Osteoblast (primary cell): ENCODE measurements at regions not wholly inside any gene's neighbourhood (a gene's known extent, or its start where the extent isn't known, plus 50 kb on each side); places are given as distances from the start of the nearest gene placed in this dataset.

Source experiments
- DNase-seq: peaks from one replicate; pipeline ENCODE4 v3.0.0; 2011; ENCODE audit warnings: low spot score, mixed read lengths; ENCODE audit not compliant: insufficient read length; ENCODE audit errors: missing footprints
- H2AFZ ChIP-seq: 2 replicates; pipeline ENCODE4 v1.6.0; 2011; ENCODE audit warnings: mild to moderate bottlenecking, low read length
- H3K27ac ChIP-seq: 2 replicates; pipeline ENCODE4 v1.5.1; 2011; ENCODE audit warnings: mild to moderate bottlenecking, low read depth, low read length, moderate library complexity
- H3K27me3 ChIP-seq: 2 replicates; pipeline ENCODE4 v1.6.0; 2012; ENCODE audit warnings: mild to moderate bottlenecking, control low read depth, inconsistent platforms, low read length, moderate library complexity; ENCODE audit not compliant: insufficient read depth
- H3K36me3 ChIP-seq: 2 replicates; pipeline ENCODE4 v1.5.1; 2011; ENCODE audit warnings: mild to moderate bottlenecking, low read length, control low read depth, moderate library complexity; ENCODE audit not compliant: insufficient read depth
- H3K4me1 ChIP-seq: 2 replicates; pipeline ENCODE4 v1.5.1; 2011; ENCODE audit warnings: mild to moderate bottlenecking, low read length, control low read depth, moderate library complexity; ENCODE audit not compliant: insufficient read depth
- H3K4me2 ChIP-seq: 2 replicates; pipeline ENCODE4 v1.6.0; 2011; ENCODE audit warnings: mild to moderate bottlenecking, low read length; ENCODE audit not compliant: insufficient read depth
- H3K4me3 ChIP-seq: fragments of 200-600 bp; sonication (generic); 3 replicates; pipeline ENCODE4 v1.5.1; 2012; ENCODE audit warnings: mild to moderate bottlenecking, low read length, inconsistent platforms; ENCODE audit not compliant: insufficient read depth
- H3K79me2 ChIP-seq: 2 replicates; pipeline ENCODE4 v1.6.0; 2012; ENCODE audit warnings: mild to moderate bottlenecking, low read length, control low read depth, inconsistent platforms; ENCODE audit not compliant: insufficient read depth
- H3K9me3 ChIP-seq: 2 replicates; pipeline ENCODE4 v1.5.1; 2011; ENCODE audit warnings: low read depth, low read length, control low read depth
- H4K20me1 ChIP-seq: 2 replicates; pipeline ENCODE4 v1.6.0; 2012; ENCODE audit warnings: mild to moderate bottlenecking, low read length, control low read depth; ENCODE audit not compliant: insufficient read depth
- TF ChIP-seq, protein P1 (sequence below): IDR thresholded peaks from 2 replicates; pipeline ENCODE4 v1.5.1; 2011; ENCODE audit warnings: mild to moderate bottlenecking, low read depth, low read length, moderate library complexity; ENCODE audit errors: extremely low read depth

DNA sequence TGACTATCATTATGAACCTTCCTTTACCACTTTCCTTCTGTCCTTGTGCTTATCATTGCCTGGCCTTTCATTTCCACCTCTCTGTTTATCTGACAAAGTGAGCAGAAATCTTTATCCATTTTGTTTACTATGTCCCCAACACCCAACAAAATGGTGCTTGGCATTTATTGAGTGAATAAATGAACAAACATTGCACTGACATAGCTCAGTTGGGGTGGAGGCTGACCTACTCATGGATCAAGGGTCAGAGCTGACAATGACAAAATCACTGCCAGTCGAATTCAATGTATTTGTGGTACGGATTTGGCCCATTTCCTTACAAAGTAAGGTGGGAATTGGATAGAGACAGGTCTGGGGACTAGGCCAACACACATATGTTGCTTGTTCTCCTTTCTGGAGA lies 257.4 kb upstream of the PLXNA2 start:
- Histone ChIP-seq H4K20me1 (no peaks in the 10 kb centered on the region), H2AFZ (no peak overlapping the region), H3K4me1 (no peaks in the 10 kb centered on the region), H3K36me3 (no peaks in the 10 kb centered on the region), H3K9me3 (no peaks in the 10 kb centered on the region), H3K27ac (no peak overlapping the region), H3K4me2 (no peak overlapping the region), H3K27me3 (no peaks in the 10 kb centered on the region), H3K4me3 (no peak overlapping the region), H3K79me2 (no peaks in the 10 kb centered on the region)
- TF ChIP-seq, protein P1, sequence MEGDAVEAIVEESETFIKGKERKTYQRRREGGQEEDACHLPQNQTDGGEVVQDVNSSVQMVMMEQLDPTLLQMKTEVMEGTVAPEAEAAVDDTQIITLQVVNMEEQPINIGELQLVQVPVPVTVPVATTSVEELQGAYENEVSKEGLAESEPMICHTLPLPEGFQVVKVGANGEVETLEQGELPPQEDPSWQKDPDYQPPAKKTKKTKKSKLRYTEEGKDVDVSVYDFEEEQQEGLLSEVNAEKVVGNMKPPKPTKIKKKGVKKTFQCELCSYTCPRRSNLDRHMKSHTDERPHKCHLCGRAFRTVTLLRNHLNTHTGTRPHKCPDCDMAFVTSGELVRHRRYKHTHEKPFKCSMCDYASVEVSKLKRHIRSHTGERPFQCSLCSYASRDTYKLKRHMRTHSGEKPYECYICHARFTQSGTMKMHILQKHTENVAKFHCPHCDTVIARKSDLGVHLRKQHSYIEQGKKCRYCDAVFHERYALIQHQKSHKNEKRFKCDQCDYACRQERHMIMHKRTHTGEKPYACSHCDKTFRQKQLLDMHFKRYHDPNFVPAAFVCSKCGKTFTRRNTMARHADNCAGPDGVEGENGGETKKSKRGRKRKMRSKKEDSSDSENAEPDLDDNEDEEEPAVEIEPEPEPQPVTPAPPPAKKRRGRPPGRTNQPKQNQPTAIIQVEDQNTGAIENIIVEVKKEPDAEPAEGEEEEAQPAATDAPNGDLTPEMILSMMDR, result no peak
- no peak for DNase-seq

DNA sequence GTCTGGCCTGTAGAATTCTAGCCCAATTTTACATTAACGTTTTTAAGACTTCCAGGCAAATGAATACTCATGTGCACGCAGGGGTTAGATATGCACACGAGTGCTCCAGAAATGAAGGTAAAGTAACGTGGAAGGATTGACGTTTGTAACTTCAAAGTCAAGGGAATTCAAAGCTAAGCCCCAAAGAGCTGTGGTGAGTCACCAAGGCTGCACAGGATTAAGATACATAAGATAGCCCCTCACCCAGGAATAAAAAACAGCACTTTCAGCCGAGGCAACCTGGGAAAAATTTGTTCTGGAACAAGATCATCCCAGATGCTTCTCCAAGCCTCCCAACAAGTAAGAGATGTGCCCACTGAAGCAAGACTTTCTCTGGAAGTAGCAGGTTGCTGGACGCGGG lies 259.6 kb upstream of the PLXNA2 start:
- Histone ChIP-seq H3K79me2 (no peaks in the 10 kb centered on the region), H3K27ac (no peak overlapping the region), H3K27me3 (no peaks in the 10 kb centered on the region), H2AFZ (no peak overlapping the region), H3K36me3 (no peaks in the 10 kb centered on the region), H3K9me3 (no peaks in the 10 kb centered on the region), H3K4me2 (no peak overlapping the region), H3K4me3 (no peak overlapping the region), H4K20me1 (no peaks in the 10 kb centered on the region), H3K4me1 (no peaks in the 10 kb centered on the region)
- peak; percentile 70 for DNase-seq
- TF ChIP-seq, protein P1, result no peak

DNA sequence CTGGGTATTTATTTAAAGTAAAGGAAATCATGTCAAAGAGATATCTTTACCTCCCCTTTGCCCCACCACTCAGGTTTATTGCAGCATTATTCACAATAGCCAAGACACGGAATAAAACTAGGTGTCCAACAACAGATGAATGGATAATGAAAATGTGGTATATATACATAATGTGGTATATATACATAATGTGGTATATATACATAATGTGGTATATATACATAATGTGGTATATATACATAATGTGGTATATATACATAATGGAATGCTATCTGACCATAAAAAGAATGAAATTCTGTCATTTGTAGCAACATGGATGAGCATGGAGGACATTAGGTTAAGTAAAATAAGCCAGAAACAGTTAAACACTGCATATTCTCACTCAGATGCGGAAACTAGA lies 262.6 kb upstream of the PLXNA2 start:
- Histone ChIP-seq H4K20me1 (no peaks in the 10 kb centered on the region), H3K4me2 (no peak overlapping the region), H2AFZ (no peak overlapping the region), H3K9me3 (no peaks in the 10 kb centered on the region), H3K27me3 (no peaks in the 10 kb centered on the region), H3K4me1 (no peaks in the 10 kb centered on the region), H3K36me3 (no peaks in the 10 kb centered on the region), H3K4me3 (no peak overlapping the region), H3K79me2 (no peaks in the 10 kb centered on the region), H3K27ac (no peak overlapping the region)
- DNase-seq, result no peak
- TF ChIP-seq, protein P1, result no peak

DNA sequence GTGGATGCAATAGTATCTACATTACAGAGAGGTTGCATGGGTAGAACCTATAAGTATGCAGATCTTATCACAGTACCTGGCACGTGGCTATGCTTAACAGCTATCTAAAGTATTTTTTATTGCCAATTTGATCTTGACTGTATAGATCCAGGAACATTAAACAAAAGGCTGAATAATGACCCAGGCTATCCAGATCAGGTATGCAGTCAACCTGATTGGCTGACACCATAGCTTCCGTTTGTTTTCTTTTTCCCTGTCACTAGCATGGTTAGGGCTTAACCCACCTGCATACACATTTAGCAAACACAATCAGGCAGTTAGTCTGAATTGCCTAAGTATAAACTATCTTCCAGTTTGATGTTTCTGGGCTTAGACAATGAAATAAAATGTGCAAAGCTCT lies 264.9 kb upstream of the PLXNA2 start:
- H3K4me1 ChIP-seq, result no peaks in the 10 kb centered on the region
- no peak overlapping the region for H3K27ac ChIP-seq
- no peak overlapping the region for H3K4me2 ChIP-seq
- H3K36me3 ChIP-seq, result no peaks in the 10 kb centered on the region
- H3K27me3 ChIP-seq, result no peaks in the 10 kb centered on the region
- no peaks in the 10 kb centered on the region for H3K79me2 ChIP-seq
- no peak for DNase-seq
- TF ChIP-seq, protein P1, result no peak
- no peaks in the 10 kb centered on the region for H3K9me3 ChIP-seq
- no peaks in the 10 kb centered on the region for H4K20me1 ChIP-seq
- no peak overlapping the region for H3K4me3 ChIP-seq
- no peak overlapping the region for H2AFZ ChIP-seq
